ENCODE measurements at regions not wholly inside any gene's neighbourhood (a gene's known extent, or its start where the extent isn't known, plus 50 kb on each side); places are given as distances from the start of the nearest gene placed in this dataset.
"Not testable (repeated sequence)": the region's sequence is repeated elsewhere in the genome, so short reads cannot be mapped to it uniquely, and the experiment has no call there.

GRCh38 chr6:15909290-15910070 is 219.4 kb upstream of the MYLIP start:
- ChIA-PET CTCF (interaction anchor here (1.2 kb wide), 1 partner anchor 13 kb away, joined by 3 read pairs; no protein-coding TSS in a partner anchor), POLR2A (no interaction called here)
- no peak for DNase-seq (ENCODE audit: low read depth)
- TF ChIP-seq CTCF (IDR thresholded peaks at IDR 0.05; ENCODE audit: insufficient read depth, low read depth, low read length) = no peak
- no peak overlapping the region for H3K4me3 ChIP-seq (ENCODE audit: low read depth, low read length)
- no peaks in the 10 kb centered on the region for H3K36me3 ChIP-seq (ENCODE audit: control insufficient read depth, insufficient read depth, low read length)
- H3K27me3 ChIP-seq (ENCODE audit: control insufficient read depth, insufficient read depth, low read length) = no peaks in the 10 kb centered on the region

- Histone ChIP-seq H3K27me3 (ENCODE audit: control insufficient read depth, insufficient read depth, low read length) (no peaks in the 10 kb centered on the region), H3K36me3 (ENCODE audit: control insufficient read depth, insufficient read depth, low read length) (no peaks in the 10 kb centered on the region), H3K4me3 (ENCODE audit: low read depth, low read length) (no peak overlapping the region)
- DNase-seq (ENCODE audit: low read depth) = no peak
- no peak for TF ChIP-seq CTCF (IDR thresholded peaks at IDR 0.05; ENCODE audit: insufficient read depth, low read depth, low read length)
- POLR2A ChIA-PET = no interaction called here
- CTCF ChIA-PET = interaction anchor here (0.9 to 1.2 kb wide), 2 partner anchors 14 to 92 kb away, joined by 3 read pairs; no protein-coding TSS in a partner anchor
Measured at GRCh38 chr6:15908871-15909270, 220.0 kb upstream of the MYLIP start.

- Histone ChIP-seq H3K4me3 (ENCODE audit: low read depth, low read length) (no peak overlapping the region), H3K27me3 (ENCODE audit: control insufficient read depth, insufficient read depth, low read length) (no peaks in the 10 kb centered on the region), H3K36me3 (ENCODE audit: control insufficient read depth, insufficient read depth, low read length) (no peaks in the 10 kb centered on the region)
- ChIA-PET POLR2A (no interaction called here), CTCF (interaction anchor here (0.9 to 1.2 kb wide), 2 partner anchors 14 to 93 kb away, joined by 3 read pairs; no protein-coding TSS in a partner anchor)
- TF ChIP-seq CTCF (IDR thresholded peaks at IDR 0.05; ENCODE audit: insufficient read depth, low read depth, low read length) = no peak
- no peak for DNase-seq (ENCODE audit: low read depth)
Measured at GRCh38 chr6:15907914-15908518, 220.9 kb upstream of the MYLIP start.

- H3K27me3 ChIP-seq (ENCODE audit: control insufficient read depth, insufficient read depth, low read length); H3K4me3 ChIP-seq (ENCODE audit: low read depth, low read length); DNase-seq (ENCODE audit: low read depth); POLR2A ChIA-PET; H3K36me3 ChIP-seq (ENCODE audit: control insufficient read depth, insufficient read depth, low read length); CTCF ChIA-PET: not testable (repeated sequence)
Measured at GRCh38 chr6:15907220-15907913, 221.5 kb upstream of the MYLIP start.

GRCh38 chr6:15906420-15907016 is 222.4 kb upstream of the MYLIP start:
- CTCF ChIA-PET = interaction anchor here (0.6 kb wide), 1 partner anchor 1226 kb away, joined by 3 read pairs; no protein-coding TSS in a partner anchor
- Histone ChIP-seq H3K27me3 (ENCODE audit: control insufficient read depth, insufficient read depth, low read length) (no peaks in the 10 kb centered on the region), H3K36me3 (ENCODE audit: control insufficient read depth, insufficient read depth, low read length) (no peaks in the 10 kb centered on the region), H3K4me3 (ENCODE audit: low read depth, low read length) (no peak overlapping the region)
- POLR2A ChIA-PET = no interaction called here
- no peak for TF ChIP-seq CTCF (IDR thresholded peaks at IDR 0.05; ENCODE audit: insufficient read depth, low read depth, low read length)
- no peak for DNase-seq (ENCODE audit: low read depth)
